Lower leg skin (tissue), 3 donors: ENCODE measurements at regions not wholly inside any gene's neighbourhood (a gene's known extent, or its start where the extent isn't known, plus 50 kb on each side); places are given as distances from the start of the nearest gene placed in this dataset.

Experiments
- POLR2A ChIP-seq, 2 donors: fragments of 450-650 bp; IDR thresholded peaks; one replicate each; pipeline ENCODE4 v1.6.1; 2016 to 2017; ENCODE audit warnings: antibody characterized with exemption in 2 of 2, mild to moderate bottlenecking in 1 of 2, moderate library complexity in 1 of 2
- TF ChIP-seq, protein P1 (sequence below), 3 donors: fragments of 450-650 bp; IDR thresholded peaks; one replicate each; pipeline ENCODE4 v1.5.1; 2016; ENCODE audit warnings: antibody characterized with exemption in 3 of 3, mild to moderate bottlenecking in 3 of 3, moderate library complexity in 2 of 3

DNA sequence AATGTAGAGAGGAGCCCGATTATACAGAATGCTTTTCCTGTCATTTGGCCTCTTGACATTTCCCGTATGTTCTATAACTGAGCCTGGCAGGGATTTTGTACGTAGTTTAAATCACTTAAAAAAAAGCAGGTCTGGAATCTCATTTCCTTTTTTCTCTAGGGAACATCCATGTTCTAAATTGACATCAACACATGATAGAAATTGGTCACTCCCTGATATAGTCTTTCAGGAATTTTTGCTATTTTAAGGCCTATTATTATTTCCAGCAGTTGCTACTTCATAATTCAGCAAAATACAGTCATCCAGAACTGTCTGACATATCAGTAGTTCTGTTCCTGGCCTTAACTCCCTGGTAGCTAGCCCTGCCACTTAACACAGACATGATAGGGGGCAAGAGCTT lies 565.7 kb upstream of the ZEB2 start:
- TF ChIP-seq, protein P1, sequence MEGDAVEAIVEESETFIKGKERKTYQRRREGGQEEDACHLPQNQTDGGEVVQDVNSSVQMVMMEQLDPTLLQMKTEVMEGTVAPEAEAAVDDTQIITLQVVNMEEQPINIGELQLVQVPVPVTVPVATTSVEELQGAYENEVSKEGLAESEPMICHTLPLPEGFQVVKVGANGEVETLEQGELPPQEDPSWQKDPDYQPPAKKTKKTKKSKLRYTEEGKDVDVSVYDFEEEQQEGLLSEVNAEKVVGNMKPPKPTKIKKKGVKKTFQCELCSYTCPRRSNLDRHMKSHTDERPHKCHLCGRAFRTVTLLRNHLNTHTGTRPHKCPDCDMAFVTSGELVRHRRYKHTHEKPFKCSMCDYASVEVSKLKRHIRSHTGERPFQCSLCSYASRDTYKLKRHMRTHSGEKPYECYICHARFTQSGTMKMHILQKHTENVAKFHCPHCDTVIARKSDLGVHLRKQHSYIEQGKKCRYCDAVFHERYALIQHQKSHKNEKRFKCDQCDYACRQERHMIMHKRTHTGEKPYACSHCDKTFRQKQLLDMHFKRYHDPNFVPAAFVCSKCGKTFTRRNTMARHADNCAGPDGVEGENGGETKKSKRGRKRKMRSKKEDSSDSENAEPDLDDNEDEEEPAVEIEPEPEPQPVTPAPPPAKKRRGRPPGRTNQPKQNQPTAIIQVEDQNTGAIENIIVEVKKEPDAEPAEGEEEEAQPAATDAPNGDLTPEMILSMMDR (IDR thresholded peaks at IDR 0.05), result no peak
- TF ChIP-seq POLR2A (IDR thresholded peaks at IDR 0.05), result no peak
